IMR-90 (cell line): ENCODE measurements at regions not wholly inside any gene's neighbourhood (a gene's known extent, or its start where the extent isn't known, plus 50 kb on each side); places are given as distances from the start of the nearest gene placed in this dataset.

Source experiments
- ATAC-seq: fragments of 200-7000 bp; cut with Tn5 transposase; 2 replicates; pipeline ENCODE4 v1.9.1; 2020; ENCODE audit warnings: low read depth, mild to moderate bottlenecking, moderate library complexity
- BruUV-seq: library from RNA; stranded (reverse); fragments of 400-500 nt; replicated peaks from 2 replicates; lab custom pipeline; 2021; lab: Mats Ljungman, UMichigan
- CTCF ChIA-PET: fragments of 300-600 bp; formaldehyde crosslinking; extraction: SDS; loops from one replicate; lab custom pipeline; 2021; ENCODE audit warnings: antibody characterized with exemption; lab: Yijun Ruan, JAX
- POLR2A ChIA-PET: fragments of 300-600 bp; sonication (Branson Sonifier 250); formaldehyde crosslinking; loops from one replicate; lab custom pipeline; 2022; ENCODE audit warnings: antibody characterized with exemption; ENCODE audit not compliant: unreplicated experiment; lab: Charles Lee
- DNase-seq: peaks from one replicate; pipeline ENCODE4 v3.0.0; 2013
- H2AFZ ChIP-seq: replicated peaks from 2 replicates; pipeline ENCODE3; 2013; ENCODE audit warnings: low read length, mild to moderate bottlenecking; ENCODE audit not compliant: poor library complexity
- H2AK5ac ChIP-seq: 2 replicates; pipeline ENCODE4 v1.6.1; 2013; ENCODE audit warnings: low read depth, low read length, inconsistent platforms
- H2AK9ac ChIP-seq: replicated peaks from 2 replicates; pipeline ENCODE3; 2013; ENCODE audit warnings: mild to moderate bottlenecking, low read depth, low read length, moderate library complexity; ENCODE audit not compliant: poor library complexity
- H2BK120ac ChIP-seq: 2 replicates; pipeline ENCODE4 v1.6.1; 2013; ENCODE audit warnings: low read depth, low read length, inconsistent platforms
- H2BK15ac ChIP-seq: 3 replicates; pipeline ENCODE4 v1.6.1; 2013; ENCODE audit warnings: low read depth, low read length, inconsistent platforms
- H2BK20ac ChIP-seq: 2 replicates; pipeline ENCODE4 v1.6.1; 2013; ENCODE audit warnings: low read depth, mild to moderate bottlenecking, inconsistent platforms, low read length, moderate library complexity
- H2BK5ac ChIP-seq: 2 replicates; pipeline ENCODE4 v1.6.1; 2013; ENCODE audit warnings: mild to moderate bottlenecking, low read depth, low read length, inconsistent platforms; ENCODE audit not compliant: poor library complexity, severe bottlenecking
- H3K14ac ChIP-seq: replicated peaks from 2 replicates; pipeline ENCODE4 v1.6.1; 2013; ENCODE audit warnings: low read depth, low read length, inconsistent platforms
- H3K18ac ChIP-seq: 2 replicates; pipeline ENCODE4 v1.6.1; 2013; ENCODE audit warnings: low read depth, low read length, control low read depth
- H3K23ac ChIP-seq: 2 replicates; pipeline ENCODE4 v1.6.1; 2013; ENCODE audit warnings: low read depth, low read length, inconsistent platforms
- H3K27ac ChIP-seq: 2 replicates; pipeline ENCODE4 v1.5.1; 2013; ENCODE audit warnings: mild to moderate bottlenecking, control low read depth, low read length; ENCODE audit not compliant: insufficient read depth
- H3K27me3 ChIP-seq: 2 replicates; pipeline ENCODE4 v1.6.1; 2013; ENCODE audit warnings: low read length; ENCODE audit not compliant: control insufficient read depth, insufficient read depth
- H3K36me3 ChIP-seq: 2 replicates; pipeline ENCODE4 v1.6.1; 2013; ENCODE audit warnings: low read length, mixed read lengths; ENCODE audit not compliant: control insufficient read depth, insufficient read depth
- H3K4ac ChIP-seq: 2 replicates; pipeline ENCODE4 v1.6.1; 2013; ENCODE audit warnings: low read depth, low read length, inconsistent platforms
- H3K4me1 ChIP-seq: 2 replicates; pipeline ENCODE4 v1.6.1; 2013; ENCODE audit warnings: low read length, mixed read lengths; ENCODE audit not compliant: control insufficient read depth, insufficient read depth
- H3K4me2 ChIP-seq: 2 replicates; pipeline ENCODE4 v1.6.1; 2013; ENCODE audit warnings: low read depth, mild to moderate bottlenecking, control low read depth, low read length, moderate library complexity
- H3K4me3 ChIP-seq: 2 replicates; pipeline ENCODE4 v1.5.1; 2013; ENCODE audit warnings: low read depth, mild to moderate bottlenecking, control low read depth, low read length, moderate library complexity; ENCODE audit not compliant: insufficient read depth
- H3K56ac ChIP-seq: 2 replicates; pipeline ENCODE4 v1.6.1; 2013; ENCODE audit warnings: low read length, inconsistent platforms; ENCODE audit not compliant: insufficient read depth; ENCODE audit errors: extremely low read depth
- H3K79me1 ChIP-seq, 2 experiments: 2 replicates each; pipeline ENCODE4 v1.6.1; 2013; ENCODE audit warnings: low read length in 2 of 2, inconsistent platforms in 1 of 2, low read depth in 1 of 2
- H3K9ac ChIP-seq: 2 replicates; pipeline ENCODE4 v1.6.1; 2013; ENCODE audit warnings: low read depth, low read length, control low read depth
- H3K9me1 ChIP-seq: 2 replicates; pipeline ENCODE4 v1.6.1; 2013; ENCODE audit warnings: low read length, inconsistent platforms; ENCODE audit not compliant: insufficient read depth
- H3K9me3 ChIP-seq: 2 replicates; pipeline ENCODE4 v1.6.1; 2013; ENCODE audit warnings: low read length; ENCODE audit not compliant: control insufficient read depth, insufficient read depth
- H4K20me1 ChIP-seq: 2 replicates; pipeline ENCODE4 v1.6.1; 2013; ENCODE audit warnings: low read length, inconsistent platforms; ENCODE audit not compliant: insufficient read depth
- H4K5ac ChIP-seq: 2 replicates; pipeline ENCODE4 v1.6.1; 2013; ENCODE audit warnings: mild to moderate bottlenecking, low read depth, low read length, control low read depth
- H4K8ac ChIP-seq, 2 experiments: 2 replicates each; pipeline ENCODE4 v1.6.1; 2013; ENCODE audit warnings: low read depth in 2 of 2, low read length in 2 of 2, control low read depth in 1 of 2, inconsistent platforms in 1 of 2
- H4K91ac ChIP-seq: 2 replicates; pipeline ENCODE4 v1.6.1; 2013; ENCODE audit warnings: low read depth, low read length, inconsistent platforms; ENCODE audit not compliant: insufficient read depth
- CEBPB ChIP-seq: IDR thresholded peaks from 2 replicates; pipeline ENCODE4 v1.6.1; 2012; ENCODE audit warnings: low read depth, low read length, improper control_type of control experiment
- WGBS, 2 experiments: methylation state at CpG; one replicate each; pipeline versions ENCODE4 v1.1.5 to v1.1.7; 2013; ENCODE audit warnings: missing lambda C conversion rate in 2 of 2; ENCODE audit not compliant: insufficient read length in 1 of 2; ENCODE audit errors: extremely low coverage in 2 of 2; 5-methylcytosine and 5-hydroxymethylcytosine counted together
- dilution Hi-C: fragments of 300-500 bp; cut with HindIII; formaldehyde crosslinking; loops from one replicate; pipeline ENCODE4 v1.14.3; 2018; ENCODE audit warnings: low sequenced_read_pairs; ENCODE audit not compliant: unreplicated experiment
- in situ Hi-C: fragments of 300-500 bp; cut with MboI; formaldehyde crosslinking; loops from 3 replicates; pipeline ENCODE4 v1.14.3; 2019; ENCODE audit warnings: low sequenced_read_pairs, inconsistent platforms, mixed read lengths
- intact Hi-C: fragments of 100-400 bp; cut with micrococcal nuclease; formaldehyde crosslinking; loops from 2 replicates; pipeline ENCODE4 v1.10.0; 2022
- TF ChIP-seq, protein P1 (sequence below): conservative IDR thresholded peaks from 2 replicates; pipeline ENCODE4 v1.5.1; 2012; ENCODE audit warnings: mild to moderate bottlenecking, low read depth, low read length, improper control_type of control experiment

DNA sequence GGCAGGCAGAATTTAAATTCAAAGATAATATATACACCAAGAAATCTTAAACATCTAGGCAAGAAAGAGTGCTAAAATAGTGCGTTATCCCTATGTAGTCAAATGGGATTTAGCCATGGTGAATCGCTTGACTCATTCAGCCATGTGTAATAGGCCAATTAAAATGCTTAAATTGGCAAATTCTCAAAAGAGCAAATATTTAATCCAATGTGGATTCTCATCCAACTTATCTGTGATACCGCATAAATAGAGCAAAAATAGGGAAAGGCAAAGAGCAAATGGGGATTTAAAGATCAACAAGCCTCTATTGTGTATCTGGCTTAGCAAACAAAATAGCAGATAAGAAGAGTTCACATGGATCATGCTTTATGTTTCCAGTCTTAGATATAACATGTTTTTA, 123.2 kb upstream of the RPRM start:
- POLR2A ChIA-PET, result no interaction called here
- no CpG with 5 or more reads among the region's 3 CpGs for WGBS, 2 experiments

More for the DNA sequence above, 123.2 kb upstream of the RPRM start:
- Histone ChIP-seq H4K5ac (no peak overlapping the region), H3K14ac (no peak overlapping the region), H2BK20ac (no peak overlapping the region), H3K79me1 (no peaks in the 10 kb centered on the region), H4K91ac (no peak overlapping the region), H3K4me1 (no peaks in the 10 kb centered on the region), H3K9ac (no peak overlapping the region), H3K23ac (no peak overlapping the region), H3K4ac (no peak overlapping the region), H3K18ac (no peak overlapping the region), H4K8ac (no peak overlapping the region), H2BK5ac (no peak overlapping the region), H3K36me3 (no peaks in the 10 kb centered on the region), H3K9me3 (peaks cover 3% of the 10 kb centered on the region; the same call in 1 of the 2 replicates), H3K27ac (no peak overlapping the region), H3K9me1 (no peaks in the 10 kb centered on the region), H3K27me3 (no peaks in the 10 kb centered on the region), H2AK9ac (no peak overlapping the region), H2AFZ (no peak overlapping the region), H4K20me1 (no peaks in the 10 kb centered on the region), H2BK15ac (no peak overlapping the region), H3K56ac (no peak overlapping the region), H3K4me2 (no peak overlapping the region), H3K4me3 (no peak overlapping the region), H2BK120ac (no peak overlapping the region), H2AK5ac (no peak overlapping the region)
- no TSS peak for BruUV-seq
- TF ChIP-seq, protein P1, sequence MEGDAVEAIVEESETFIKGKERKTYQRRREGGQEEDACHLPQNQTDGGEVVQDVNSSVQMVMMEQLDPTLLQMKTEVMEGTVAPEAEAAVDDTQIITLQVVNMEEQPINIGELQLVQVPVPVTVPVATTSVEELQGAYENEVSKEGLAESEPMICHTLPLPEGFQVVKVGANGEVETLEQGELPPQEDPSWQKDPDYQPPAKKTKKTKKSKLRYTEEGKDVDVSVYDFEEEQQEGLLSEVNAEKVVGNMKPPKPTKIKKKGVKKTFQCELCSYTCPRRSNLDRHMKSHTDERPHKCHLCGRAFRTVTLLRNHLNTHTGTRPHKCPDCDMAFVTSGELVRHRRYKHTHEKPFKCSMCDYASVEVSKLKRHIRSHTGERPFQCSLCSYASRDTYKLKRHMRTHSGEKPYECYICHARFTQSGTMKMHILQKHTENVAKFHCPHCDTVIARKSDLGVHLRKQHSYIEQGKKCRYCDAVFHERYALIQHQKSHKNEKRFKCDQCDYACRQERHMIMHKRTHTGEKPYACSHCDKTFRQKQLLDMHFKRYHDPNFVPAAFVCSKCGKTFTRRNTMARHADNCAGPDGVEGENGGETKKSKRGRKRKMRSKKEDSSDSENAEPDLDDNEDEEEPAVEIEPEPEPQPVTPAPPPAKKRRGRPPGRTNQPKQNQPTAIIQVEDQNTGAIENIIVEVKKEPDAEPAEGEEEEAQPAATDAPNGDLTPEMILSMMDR, result no peak
- no peak for TF ChIP-seq CEBPB
- intact Hi-C loops (no loop called here), dilution Hi-C loops (no loop called here), in situ Hi-C loops (no loop called here)
- CTCF ChIA-PET, result no interaction called here
- ATAC-seq (no peak), DNase-seq (no peak)
